PC-9 (cell line): ENCODE measurements at regions not wholly inside any gene's neighbourhood (a gene's known extent, or its start where the extent isn't known, plus 50 kb on each side); places are given as distances from the start of the nearest gene placed in this dataset.

Experiments used
- EZH2 ChIP-seq: fragments of 200-600 bp; sonication (generic); IDR thresholded peaks from 2 replicates; pipeline ENCODE4 v1.8.0; 2017; ENCODE audit warnings: antibody characterized with exemption, low read depth
- TF ChIP-seq, protein P1 (sequence below): fragments of 200-600 bp; sonication (generic); conservative IDR thresholded peaks from 2 replicates; pipeline ENCODE4 v1.6.1; 2017; ENCODE audit warnings: mixed run types, antibody characterized with exemption, mild to moderate bottlenecking, moderate library complexity

DNA sequence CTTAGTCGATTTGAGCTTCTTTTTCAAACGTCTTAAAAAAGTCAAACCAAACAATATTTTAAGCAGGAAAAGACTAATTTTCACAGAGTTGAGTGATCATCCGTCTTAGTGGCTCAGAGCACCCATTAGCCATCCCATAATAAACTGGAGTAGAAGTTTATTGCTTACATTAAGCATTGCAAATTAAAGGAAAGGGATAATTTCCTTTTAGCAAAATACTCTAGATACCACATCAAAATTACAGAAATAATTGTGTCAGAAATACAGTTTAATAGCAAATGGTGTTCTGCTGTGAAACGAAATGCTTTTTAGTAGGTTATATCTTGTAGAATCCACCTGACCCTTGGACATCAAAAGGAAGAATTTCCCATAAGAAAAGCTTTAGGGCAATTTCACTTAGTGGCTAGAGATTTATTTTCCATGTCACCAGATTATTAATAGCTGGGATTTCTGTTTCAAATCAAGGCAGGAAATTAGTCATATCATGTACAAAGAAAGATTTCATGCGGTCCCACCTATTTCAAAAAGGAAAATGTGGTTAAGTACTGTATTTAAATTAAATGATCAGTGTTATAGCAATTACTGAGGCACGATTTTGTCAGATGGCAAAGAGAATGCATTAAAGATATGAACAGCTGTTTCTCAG, 96.2 kb downstream of the NPTX2 start:
- TF ChIP-seq, protein P1, sequence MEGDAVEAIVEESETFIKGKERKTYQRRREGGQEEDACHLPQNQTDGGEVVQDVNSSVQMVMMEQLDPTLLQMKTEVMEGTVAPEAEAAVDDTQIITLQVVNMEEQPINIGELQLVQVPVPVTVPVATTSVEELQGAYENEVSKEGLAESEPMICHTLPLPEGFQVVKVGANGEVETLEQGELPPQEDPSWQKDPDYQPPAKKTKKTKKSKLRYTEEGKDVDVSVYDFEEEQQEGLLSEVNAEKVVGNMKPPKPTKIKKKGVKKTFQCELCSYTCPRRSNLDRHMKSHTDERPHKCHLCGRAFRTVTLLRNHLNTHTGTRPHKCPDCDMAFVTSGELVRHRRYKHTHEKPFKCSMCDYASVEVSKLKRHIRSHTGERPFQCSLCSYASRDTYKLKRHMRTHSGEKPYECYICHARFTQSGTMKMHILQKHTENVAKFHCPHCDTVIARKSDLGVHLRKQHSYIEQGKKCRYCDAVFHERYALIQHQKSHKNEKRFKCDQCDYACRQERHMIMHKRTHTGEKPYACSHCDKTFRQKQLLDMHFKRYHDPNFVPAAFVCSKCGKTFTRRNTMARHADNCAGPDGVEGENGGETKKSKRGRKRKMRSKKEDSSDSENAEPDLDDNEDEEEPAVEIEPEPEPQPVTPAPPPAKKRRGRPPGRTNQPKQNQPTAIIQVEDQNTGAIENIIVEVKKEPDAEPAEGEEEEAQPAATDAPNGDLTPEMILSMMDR: no peak
- TF ChIP-seq EZH2: no peak
